ENCODE measurements at regions not wholly inside any gene's neighbourhood (a gene's known extent, or its start where the extent isn't known, plus 50 kb on each side); places are given as distances from the start of the nearest gene placed in this dataset.

DNA sequence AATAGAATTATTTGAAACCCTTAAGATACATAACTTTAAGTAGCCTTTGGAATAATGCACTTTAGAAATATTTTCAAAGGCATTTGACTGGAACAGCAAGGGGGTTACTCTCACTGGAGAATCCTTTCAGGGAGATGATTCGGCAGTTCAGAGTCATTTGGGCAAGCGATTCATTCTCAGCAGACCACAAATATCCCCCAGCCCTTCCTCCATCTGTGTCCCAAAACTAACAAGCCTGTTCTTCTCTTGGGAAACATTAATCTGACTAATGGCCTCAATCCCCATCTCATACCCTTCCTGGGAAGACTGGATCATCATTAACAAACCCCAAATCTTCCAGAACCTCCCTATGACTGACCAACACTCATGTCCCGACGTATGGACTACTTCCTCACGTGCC lies 65.8 kb upstream of the S1PR3 start:
- no peak for DNase-seq (ENCODE audit: low read depth in 3 of 3)

DNA sequence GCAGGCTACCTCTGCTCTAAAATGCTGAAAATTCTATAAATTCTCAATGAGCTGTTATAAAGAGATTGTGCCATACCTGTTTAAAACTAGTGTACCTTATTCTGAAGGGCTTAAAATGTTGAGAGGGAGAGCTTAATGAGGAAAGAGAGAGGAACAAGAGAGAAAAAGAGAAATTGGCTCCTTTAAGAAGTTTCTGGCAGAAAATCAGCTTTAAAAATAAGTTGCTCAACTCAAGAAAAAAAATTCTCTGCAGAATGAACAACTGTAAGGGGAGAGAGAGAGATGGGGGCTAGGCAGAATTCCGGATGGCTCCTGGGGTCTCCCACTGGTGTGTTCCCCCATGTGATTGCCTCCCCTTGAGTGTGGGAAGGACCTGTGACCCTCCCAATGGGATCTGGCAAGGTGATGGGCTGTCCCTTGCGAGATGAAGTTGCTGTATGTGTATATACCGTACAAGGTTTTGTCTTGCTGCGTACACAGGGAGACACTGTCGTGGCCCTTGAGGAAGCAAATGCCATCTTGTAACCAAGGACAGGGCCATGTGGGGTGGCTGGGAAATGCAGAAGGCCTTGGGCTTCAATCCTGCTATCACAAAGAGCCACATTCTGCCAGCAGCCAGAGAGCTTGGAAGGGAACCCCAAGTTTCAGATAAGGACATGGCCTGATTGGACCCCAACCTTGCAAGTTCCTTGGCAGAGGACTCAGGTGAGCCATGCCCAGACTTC lies 64.3 kb upstream of the S1PR3 start:
- DNase-seq (ENCODE audit: low read depth in 3 of 3) = no peak

- DNase-seq (ENCODE audit: low read depth in 3 of 3) = no peak
Observed at GRCh38 chr9:88927510-88927909, 63.8 kb upstream of the S1PR3 start.

GRCh38 chr9:88930716-88931115 lies 60.6 kb upstream of the S1PR3 start:
- DNase-seq (ENCODE audit: low read depth in 3 of 3) = no peak

DNA sequence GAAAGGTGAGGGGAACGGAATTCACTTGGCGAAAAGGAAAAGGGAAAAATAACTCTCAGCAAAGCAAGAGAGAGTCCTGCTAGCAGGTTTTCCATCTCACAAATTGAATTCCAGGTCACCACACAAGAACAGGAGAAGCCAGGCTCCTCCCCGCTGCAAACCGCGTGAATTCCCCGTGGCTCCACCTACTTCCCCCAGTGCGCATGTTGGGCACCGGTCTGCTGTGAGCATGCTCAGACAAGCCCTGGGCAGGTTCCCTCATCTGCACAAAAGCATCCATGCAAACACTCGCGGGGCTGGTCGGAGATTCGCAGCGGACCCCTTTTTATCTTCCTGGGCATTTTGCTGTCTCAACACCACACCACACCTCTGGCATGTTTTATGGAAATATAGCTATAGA lies 58.5 kb upstream of the S1PR3 start:
- no peak for DNase-seq (ENCODE audit: low read depth in 3 of 3)

DNA sequence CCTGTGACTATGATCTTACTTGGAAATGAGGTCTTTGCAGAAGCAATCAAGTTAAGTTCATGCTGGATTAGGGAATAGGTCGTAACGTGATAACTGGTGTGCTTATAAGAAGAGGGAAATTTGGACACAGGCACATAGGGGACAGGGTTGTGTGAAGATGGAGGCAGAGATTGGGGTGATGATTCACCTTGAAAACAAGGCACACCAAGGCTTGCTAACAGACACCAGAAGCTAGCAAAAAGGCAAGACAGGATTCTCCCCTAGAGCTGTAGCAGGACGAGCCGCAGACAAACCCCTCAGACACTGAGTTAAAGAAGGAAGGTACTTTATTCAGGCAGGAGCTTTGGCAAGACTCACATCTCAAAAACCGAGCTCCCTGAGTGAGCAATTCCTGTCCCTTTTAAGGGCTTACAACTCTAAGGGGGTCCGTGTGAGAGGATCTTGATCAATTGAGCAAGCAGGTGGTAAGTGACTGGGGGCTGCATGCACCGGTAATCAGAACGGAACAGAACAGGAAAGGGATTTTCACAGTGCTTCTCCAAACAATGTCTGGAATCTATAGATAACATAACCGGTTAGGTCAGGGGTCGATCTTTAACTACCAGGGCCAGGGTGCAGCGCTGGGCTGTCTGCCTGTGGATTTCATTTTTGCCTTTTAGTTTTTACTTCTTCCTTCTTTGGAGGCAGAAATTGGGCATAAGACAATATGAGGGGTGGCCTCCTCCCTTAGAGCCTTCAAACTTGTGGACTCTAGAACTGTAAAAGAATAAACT lies 57.5 kb upstream of the S1PR3 start:
- DNase-seq (ENCODE audit: low read depth in 3 of 3) = no peak

DNA sequence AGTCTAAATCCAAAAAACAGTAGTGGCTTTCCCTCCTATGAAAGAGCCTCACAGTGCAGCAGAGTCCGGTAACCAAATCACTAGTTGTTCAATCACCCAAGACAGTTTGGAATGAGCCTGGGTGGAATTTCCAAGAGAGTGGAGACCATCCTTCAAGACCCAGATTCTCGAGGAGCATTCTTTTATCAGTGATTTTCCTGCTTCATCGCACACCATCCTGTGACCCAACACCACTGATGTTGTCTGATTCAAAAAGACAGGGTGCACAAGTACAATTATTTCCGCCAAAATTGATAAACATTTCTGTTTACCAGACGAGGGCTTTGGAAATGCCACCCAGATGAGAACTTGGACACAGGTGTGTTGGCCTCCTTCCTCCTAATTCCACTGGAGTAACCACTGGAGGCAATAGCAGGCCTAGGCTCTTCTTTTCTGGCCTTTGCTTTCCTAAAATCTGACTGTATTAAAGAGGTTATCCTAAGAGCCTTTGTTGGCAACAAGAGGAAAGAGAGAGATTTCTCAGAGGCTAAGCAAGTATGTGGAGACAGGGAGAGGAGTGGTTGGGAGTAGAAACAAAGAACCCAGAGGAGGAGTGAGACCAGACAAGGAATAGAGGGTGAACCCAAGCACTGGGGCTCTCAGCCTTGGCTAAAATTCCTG lies 56.3 kb upstream of the S1PR3 start:
- no peak for DNase-seq (ENCODE audit: low read depth in 3 of 3)

DNA sequence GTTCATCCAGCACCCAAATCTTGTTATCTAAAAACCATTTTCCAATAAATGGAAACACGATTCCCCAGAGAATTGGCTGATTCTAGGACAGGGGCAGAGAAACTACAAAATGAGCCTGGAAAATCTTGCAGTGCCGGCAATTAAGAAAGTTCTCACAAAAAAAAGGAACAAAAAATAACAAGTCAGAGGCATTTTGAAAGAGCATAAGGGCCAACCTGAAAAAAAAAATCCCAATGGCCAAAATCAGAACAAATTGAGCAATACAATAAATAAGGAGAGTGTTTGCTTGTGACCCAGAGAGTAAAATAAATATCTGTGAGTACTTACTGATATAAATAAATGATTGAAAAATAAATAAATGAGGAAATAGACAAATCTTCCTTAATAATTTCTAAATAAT lies 55.1 kb upstream of the S1PR3 start:
- DNase-seq (ENCODE audit: low read depth in 3 of 3) = no peak

- no peak for DNase-seq (ENCODE audit: low read depth in 3 of 3)
Observed at GRCh38 chr9:88936668-88937067, 54.6 kb upstream of the S1PR3 start.

DNA sequence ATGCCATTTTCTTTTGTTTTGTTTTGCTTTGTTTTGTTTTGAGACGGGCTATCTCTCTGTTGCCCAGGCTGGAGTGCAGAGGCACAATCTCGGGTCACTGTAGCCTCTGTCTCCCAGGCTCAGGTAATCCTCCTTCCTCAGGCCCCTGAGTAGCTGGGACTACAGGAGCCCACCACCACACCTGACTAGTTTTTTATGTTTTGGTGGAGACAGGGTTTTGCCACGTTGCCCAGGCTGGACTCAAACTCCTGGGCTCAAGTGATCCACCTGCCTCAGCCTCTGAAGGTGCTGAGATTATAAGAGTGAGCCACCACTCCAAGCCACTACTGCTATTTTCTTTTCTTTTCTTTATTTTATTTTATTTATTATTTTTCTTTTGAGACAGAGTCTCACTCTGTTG lies 54.0 kb upstream of the S1PR3 start:
- DNase-seq (ENCODE audit: low read depth in 3 of 3) = no peak

- DNase-seq (ENCODE audit: low read depth in 3 of 3) = no peak
Observed at GRCh38 chr9:88938189-88938588, 53.1 kb upstream of the S1PR3 start.

Measured in stimulated activated CD4-positive, alpha-beta T cell treated with anti-CD3 and anti-CD28 coated beads, TNF-alpha, amount 100 ng/mL, for 48 hours (primary cell).